IPS-18a (cell line): ENCODE measurements at regions not wholly inside any gene's neighbourhood (a gene's known extent, or its start where the extent isn't known, plus 50 kb on each side); places are given as distances from the start of the nearest gene placed in this dataset.

Experiments
- H3K27ac ChIP-seq: one replicate; pipeline ENCODE4 v1.5.1; 2013; ENCODE audit warnings: low read length
- H3K27me3 ChIP-seq: one replicate; pipeline ENCODE4 v1.6.1; 2013; ENCODE audit warnings: mild to moderate bottlenecking, low read length; ENCODE audit not compliant: control insufficient read depth, insufficient read depth
- H3K36me3 ChIP-seq: one replicate; pipeline ENCODE4 v1.6.1; 2013; ENCODE audit warnings: low read depth, low read length; ENCODE audit not compliant: control insufficient read depth
- H3K4me1 ChIP-seq: one replicate; pipeline ENCODE4 v1.6.1; 2013; ENCODE audit warnings: low read depth, low read length; ENCODE audit not compliant: control insufficient read depth
- H3K4me3 ChIP-seq: one replicate; pipeline ENCODE4 v1.5.1; 2013; ENCODE audit warnings: low read length
- H3K9ac ChIP-seq: one replicate; pipeline ENCODE4 v1.6.1; 2013; ENCODE audit warnings: mild to moderate bottlenecking, low read length, moderate library complexity
- H3K9me3 ChIP-seq: one replicate; pipeline ENCODE4 v1.6.1; 2013; ENCODE audit warnings: low read depth, low read length; ENCODE audit not compliant: control insufficient read depth

GRCh38 chr6:90865513-90865912 is 278.6 kb upstream of the MAP3K7 start:
- no peaks in the 10 kb centered on the region for H3K4me1 ChIP-seq
- H3K27me3 ChIP-seq: no peaks in the 10 kb centered on the region
- no peaks in the 10 kb centered on the region for H3K36me3 ChIP-seq
- no peak overlapping the region for H3K27ac ChIP-seq
- H3K9ac ChIP-seq: no peak overlapping the region
- no peak overlapping the region for H3K4me3 ChIP-seq
- H3K9me3 ChIP-seq: no peaks in the 10 kb centered on the region

GRCh38 chr6:90863043-90863442 is 276.2 kb upstream of the MAP3K7 start:
- Histone ChIP-seq H3K4me3 (no peak overlapping the region), H3K27ac (no peak overlapping the region), H3K4me1 (no peaks in the 10 kb centered on the region), H3K36me3 (no peaks in the 10 kb centered on the region), H3K9me3 (no peaks in the 10 kb centered on the region), H3K27me3 (no peaks in the 10 kb centered on the region), H3K9ac (no peak overlapping the region)

GRCh38 chr6:90860822-90861601 is 274.1 kb upstream of the MAP3K7 start:
- no peaks in the 10 kb centered on the region for H3K9me3 ChIP-seq
- no peak overlapping the region for H3K4me3 ChIP-seq
- H3K27ac ChIP-seq: no peak overlapping the region
- no peaks in the 10 kb centered on the region for H3K4me1 ChIP-seq
- no peaks in the 10 kb centered on the region for H3K27me3 ChIP-seq
- H3K36me3 ChIP-seq: no peaks in the 10 kb centered on the region
- H3K9ac ChIP-seq: no peak overlapping the region

GRCh38 chr6:90859612-90860011 is 272.7 kb upstream of the MAP3K7 start:
- no peak overlapping the region for H3K9ac ChIP-seq
- H3K27me3 ChIP-seq: no peaks in the 10 kb centered on the region
- H3K27ac ChIP-seq: no peak overlapping the region
- H3K4me1 ChIP-seq: no peaks in the 10 kb centered on the region
- H3K9me3 ChIP-seq: no peaks in the 10 kb centered on the region
- H3K36me3 ChIP-seq: no peaks in the 10 kb centered on the region
- H3K4me3 ChIP-seq: no peak overlapping the region

- H3K4me1 ChIP-seq: no peaks in the 10 kb centered on the region
- H3K4me3 ChIP-seq: no peak overlapping the region
- H3K9me3 ChIP-seq: no peaks in the 10 kb centered on the region
- no peak overlapping the region for H3K9ac ChIP-seq
- H3K27ac ChIP-seq: no peak overlapping the region
- no peaks in the 10 kb centered on the region for H3K36me3 ChIP-seq
- no peaks in the 10 kb centered on the region for H3K27me3 ChIP-seq
Measured at GRCh38 chr6:90859056-90859455, 272.2 kb upstream of the MAP3K7 start.

- no peaks in the 10 kb centered on the region for H3K27me3 ChIP-seq
- peaks cover 3% of the 10 kb centered on the region for H3K4me1 ChIP-seq
- no peak overlapping the region for H3K9ac ChIP-seq
- no peaks in the 10 kb centered on the region for H3K9me3 ChIP-seq
- no peaks in the 10 kb centered on the region for H3K36me3 ChIP-seq
- H3K27ac ChIP-seq: no peak overlapping the region
- no peak overlapping the region for H3K4me3 ChIP-seq
Measured at GRCh38 chr6:90849686-90850085, 262.8 kb upstream of the MAP3K7 start.

- no peaks in the 10 kb centered on the region for H3K9me3 ChIP-seq
- no peak overlapping the region for H3K4me3 ChIP-seq
- no peaks in the 10 kb centered on the region for H3K27me3 ChIP-seq
- no peaks in the 10 kb centered on the region for H3K4me1 ChIP-seq
- H3K27ac ChIP-seq: no peak overlapping the region
- no peak overlapping the region for H3K9ac ChIP-seq
- no peaks in the 10 kb centered on the region for H3K36me3 ChIP-seq
Measured at GRCh38 chr6:90846824-90847223, 260.0 kb upstream of the MAP3K7 start.

- Histone ChIP-seq H3K27me3 (no peaks in the 10 kb centered on the region), H3K9ac (no peak overlapping the region), H3K9me3 (no peaks in the 10 kb centered on the region), H3K4me1 (no peaks in the 10 kb centered on the region), H3K4me3 (no peak overlapping the region), H3K27ac (no peak overlapping the region), H3K36me3 (no peaks in the 10 kb centered on the region)
Measured at GRCh38 chr6:90835596-90836212, 248.8 kb upstream of the MAP3K7 start.

- Histone ChIP-seq H3K27me3 (no peaks in the 10 kb centered on the region), H3K9me3 (peaks cover 2% of the 10 kb centered on the region), H3K4me3 (no peak overlapping the region), H3K9ac (no peak overlapping the region), H3K4me1 (no peaks in the 10 kb centered on the region), H3K27ac (no peak overlapping the region), H3K36me3 (no peaks in the 10 kb centered on the region)
Measured at GRCh38 chr6:90829311-90829710, 242.4 kb upstream of the MAP3K7 start.

- Histone ChIP-seq H3K4me3 (no peak overlapping the region), H3K9ac (no peak overlapping the region), H3K27ac (no peak overlapping the region), H3K36me3 (no peaks in the 10 kb centered on the region), H3K9me3 (peaks cover 4% of the 10 kb centered on the region), H3K4me1 (no peaks in the 10 kb centered on the region), H3K27me3 (no peaks in the 10 kb centered on the region)
Measured at GRCh38 chr6:90820436-90820835, 233.6 kb upstream of the MAP3K7 start.

GRCh38 chr6:90819483-90819882 is 232.6 kb upstream of the MAP3K7 start:
- Histone ChIP-seq H3K4me3 (no peak overlapping the region), H3K36me3 (no peaks in the 10 kb centered on the region), H3K4me1 (no peaks in the 10 kb centered on the region), H3K9me3 (peaks cover 4% of the 10 kb centered on the region), H3K9ac (no peak overlapping the region), H3K27me3 (no peaks in the 10 kb centered on the region), H3K27ac (no peak overlapping the region)

GRCh38 chr6:90818163-90818562 is 231.3 kb upstream of the MAP3K7 start:
- H3K4me3 ChIP-seq: no peak overlapping the region
- H3K36me3 ChIP-seq: no peaks in the 10 kb centered on the region
- H3K27ac ChIP-seq: no peak overlapping the region
- no peaks in the 10 kb centered on the region for H3K9me3 ChIP-seq
- H3K4me1 ChIP-seq: no peaks in the 10 kb centered on the region
- no peaks in the 10 kb centered on the region for H3K27me3 ChIP-seq
- no peak overlapping the region for H3K9ac ChIP-seq
